Kidney epithelial cell (primary cell): ENCODE measurements at regions not wholly inside any gene's neighbourhood (a gene's known extent, or its start where the extent isn't known, plus 50 kb on each side); places are given as distances from the start of the nearest gene placed in this dataset.

ENCODE experiments used
- DNase-seq: peaks from one replicate; pipeline ENCODE4 v3.0.0-alpha.2; 2010; ENCODE audit warnings: low read depth
- H3K27me3 ChIP-seq: 2 replicates; pipeline ENCODE4 v1.6.0; 2011; ENCODE audit warnings: low read length; ENCODE audit not compliant: control insufficient read depth, insufficient read depth
- H3K36me3 ChIP-seq: 2 replicates; pipeline ENCODE4 v1.5.1; 2011; ENCODE audit warnings: low read length; ENCODE audit not compliant: control insufficient read depth, insufficient read depth
- H3K4me3 ChIP-seq: 2 replicates; pipeline ENCODE4 v1.5.1; 2011; ENCODE audit warnings: low read depth, mild to moderate bottlenecking, control low read depth, low read length
- TF ChIP-seq, protein P1 (sequence below): IDR thresholded peaks from 2 replicates; pipeline ENCODE4 v1.5.1; 2011; ENCODE audit warnings: mild to moderate bottlenecking, moderate library complexity, low read length, control low read depth, inconsistent platforms; ENCODE audit not compliant: insufficient read depth, poor library complexity, severe bottlenecking

GRCh38 chr16:72470541-72470940 lies 298.6 kb upstream of the PMFBP1 start:
- no peaks in the 10 kb centered on the region for H3K36me3 ChIP-seq
- no peak overlapping the region for H3K4me3 ChIP-seq
- TF ChIP-seq, protein P1, sequence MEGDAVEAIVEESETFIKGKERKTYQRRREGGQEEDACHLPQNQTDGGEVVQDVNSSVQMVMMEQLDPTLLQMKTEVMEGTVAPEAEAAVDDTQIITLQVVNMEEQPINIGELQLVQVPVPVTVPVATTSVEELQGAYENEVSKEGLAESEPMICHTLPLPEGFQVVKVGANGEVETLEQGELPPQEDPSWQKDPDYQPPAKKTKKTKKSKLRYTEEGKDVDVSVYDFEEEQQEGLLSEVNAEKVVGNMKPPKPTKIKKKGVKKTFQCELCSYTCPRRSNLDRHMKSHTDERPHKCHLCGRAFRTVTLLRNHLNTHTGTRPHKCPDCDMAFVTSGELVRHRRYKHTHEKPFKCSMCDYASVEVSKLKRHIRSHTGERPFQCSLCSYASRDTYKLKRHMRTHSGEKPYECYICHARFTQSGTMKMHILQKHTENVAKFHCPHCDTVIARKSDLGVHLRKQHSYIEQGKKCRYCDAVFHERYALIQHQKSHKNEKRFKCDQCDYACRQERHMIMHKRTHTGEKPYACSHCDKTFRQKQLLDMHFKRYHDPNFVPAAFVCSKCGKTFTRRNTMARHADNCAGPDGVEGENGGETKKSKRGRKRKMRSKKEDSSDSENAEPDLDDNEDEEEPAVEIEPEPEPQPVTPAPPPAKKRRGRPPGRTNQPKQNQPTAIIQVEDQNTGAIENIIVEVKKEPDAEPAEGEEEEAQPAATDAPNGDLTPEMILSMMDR: no peak
- H3K27me3 ChIP-seq: no peaks in the 10 kb centered on the region
- no peak for DNase-seq

- H3K27me3 ChIP-seq: no peaks in the 10 kb centered on the region
- TF ChIP-seq, protein P1: no peak
- no peak for DNase-seq
Observed at GRCh38 chr16:72469932-72470331, 298.0 kb upstream of the PMFBP1 start.

DNA sequence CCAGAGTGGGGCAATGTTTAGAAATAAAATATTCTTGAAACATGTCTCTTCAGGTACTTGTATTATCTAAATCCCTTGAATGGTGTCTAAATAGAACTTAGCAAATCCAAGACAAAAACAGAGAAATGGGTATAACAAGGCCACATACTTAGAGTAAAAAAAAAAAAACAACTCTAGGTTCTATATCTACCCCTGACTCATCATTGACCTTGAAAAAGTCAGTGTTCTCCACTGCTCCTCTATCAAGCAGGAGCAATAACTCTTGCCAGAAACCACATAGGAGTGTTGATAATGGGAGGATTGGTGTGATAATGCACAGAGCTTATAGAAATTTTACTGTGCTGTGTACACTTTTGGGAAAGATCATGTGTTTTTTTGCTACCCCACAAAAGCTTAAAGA lies 296.6 kb upstream of the PMFBP1 start:
- Histone ChIP-seq H3K36me3 (no peaks in the 10 kb centered on the region), H3K4me3 (no peak overlapping the region), H3K27me3 (no peaks in the 10 kb centered on the region)
- no peak for DNase-seq
- TF ChIP-seq, protein P1: no peak

More at GRCh38 chr16:72469932-72470331, 298.0 kb upstream of the PMFBP1 start:
- Histone ChIP-seq H3K4me3 (no peak overlapping the region), H3K36me3 (no peaks in the 10 kb centered on the region)

- Histone ChIP-seq H3K36me3 (no peaks in the 10 kb centered on the region), H3K4me3 (no peak overlapping the region), H3K27me3 (no peaks in the 10 kb centered on the region)
- peak; percentile 2 for DNase-seq
- TF ChIP-seq, protein P1: peak; percentile 72
Observed at GRCh38 chr16:72467157-72467759, 295.3 kb upstream of the PMFBP1 start.

GRCh38 chr16:72464597-72465368 lies 292.8 kb upstream of the PMFBP1 start:
- Histone ChIP-seq H3K36me3 (no peaks in the 10 kb centered on the region), H3K4me3 (no peak overlapping the region)
- TF ChIP-seq, protein P1: no peak

GRCh38 chr16:72464052-72464451 lies 292.1 kb upstream of the PMFBP1 start:
- Histone ChIP-seq H3K27me3 (no peaks in the 10 kb centered on the region), H3K36me3 (no peaks in the 10 kb centered on the region), H3K4me3 (no peak overlapping the region)
- no peak for DNase-seq
- TF ChIP-seq, protein P1: no peak

More at GRCh38 chr16:72464597-72465368, 292.8 kb upstream of the PMFBP1 start:
- no peaks in the 10 kb centered on the region for H3K27me3 ChIP-seq
- DNase-seq: no peak
